Type B pancreatic cell (in vitro differentiated cells): ENCODE measurements at regions not wholly inside any gene's neighbourhood (a gene's known extent, or its start where the extent isn't known, plus 50 kb on each side); places are given as distances from the start of the nearest gene placed in this dataset.
A peak's percentile ranks its signal among the peaks of the same experiment; 100 is the strongest.

Experiments used
- DNase-seq: peaks from one replicate; pipeline ENCODE4 v3.0.0; 2021; ENCODE audit warnings: mixed read lengths; ENCODE audit not compliant: unreplicated experiment; ENCODE audit errors: extremely low spot score
- H3K27ac Mint-ChIP-seq: 2 replicates; pipeline ENCODE4 v1.8.0; 2021; ENCODE audit warnings: mild to moderate bottlenecking, mixed read lengths
- H3K27me3 Mint-ChIP-seq: 2 replicates; pipeline ENCODE4 v1.8.0; 2021; ENCODE audit warnings: mixed read lengths
- H3K36me3 Mint-ChIP-seq: 2 replicates; pipeline ENCODE4 v1.8.0; 2021; ENCODE audit warnings: mixed read lengths
- H3K4me1 Mint-ChIP-seq: one replicate; pipeline ENCODE4 v1.8.0; 2021; ENCODE audit warnings: mixed read lengths; ENCODE audit not compliant: unreplicated experiment
- H3K4me3 Mint-ChIP-seq: 2 replicates; pipeline ENCODE4 v1.8.0; 2021; ENCODE audit warnings: mild to moderate bottlenecking, mixed read lengths
- H3K9me3 Mint-ChIP-seq: 2 replicates; pipeline ENCODE4 v1.8.0; 2021; ENCODE audit warnings: mixed read lengths
- CTCF ChIP-seq: fragments of 200-600 bp; sonication (generic); conservative IDR thresholded peaks from 2 replicates; pipeline ENCODE4 v1.5.0; 2021; ENCODE audit warnings: antibody characterized with exemption, mild to moderate bottlenecking

- Mint-ChIP-seq H3K27ac (no peak overlapping the region), H3K4me3 (no peak overlapping the region), H3K9me3 (no peaks in the 10 kb centered on the region), H3K36me3 (no peaks in the 10 kb centered on the region), H3K27me3 (peaks cover 3% of the 10 kb centered on the region), H3K4me1 (no peaks in the 10 kb centered on the region)
- DNase-seq = no peak
- TF ChIP-seq CTCF = no peak
Measured at GRCh38 chr14:25551674-25552073, 501.7 kb upstream of the STXBP6 start.

DNA sequence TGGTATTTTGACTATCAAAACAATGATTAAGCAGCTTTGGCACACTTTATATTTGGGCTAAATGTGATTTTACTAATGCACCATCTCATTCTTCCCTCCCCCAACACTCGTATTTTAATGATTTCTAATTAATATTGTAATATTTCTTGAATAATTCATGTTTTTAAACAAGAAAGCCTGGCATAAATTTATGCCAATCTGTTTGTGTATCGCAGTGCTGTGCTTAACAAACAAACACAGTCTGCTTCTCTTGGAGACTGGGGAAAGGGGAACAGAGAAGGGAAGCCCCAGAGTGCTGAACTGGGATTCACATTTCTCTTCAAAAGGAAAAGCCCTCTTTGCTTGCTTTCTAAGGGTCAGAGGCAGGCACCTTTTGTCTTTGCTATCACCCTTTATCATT, 496.9 kb upstream of the STXBP6 start:
- no peak overlapping the region for H3K27ac Mint-ChIP-seq
- H3K4me1 Mint-ChIP-seq = no peaks in the 10 kb centered on the region
- H3K4me3 Mint-ChIP-seq = no peak overlapping the region
- H3K27me3 Mint-ChIP-seq = peaks cover 3% of the 10 kb centered on the region
- H3K9me3 Mint-ChIP-seq = no peaks in the 10 kb centered on the region
- no peak for TF ChIP-seq CTCF
- H3K36me3 Mint-ChIP-seq = no peaks in the 10 kb centered on the region
- no peak for DNase-seq

- Mint-ChIP-seq H3K36me3 (no peaks in the 10 kb centered on the region), H3K27me3 (peaks cover 4% of the 10 kb centered on the region), H3K4me1 (no peaks in the 10 kb centered on the region), H3K4me3 (no peak overlapping the region), H3K9me3 (no peaks in the 10 kb centered on the region), H3K27ac (no peak overlapping the region)
- peak; percentile 75 for TF ChIP-seq CTCF
- no peak for DNase-seq
Measured at GRCh38 chr14:25537846-25538455, 488.0 kb upstream of the STXBP6 start.

GRCh38 chr14:25526290-25526689, 476.3 kb upstream of the STXBP6 start:
- no peak for TF ChIP-seq CTCF
- Mint-ChIP-seq H3K4me3 (no peak overlapping the region), H3K36me3 (no peaks in the 10 kb centered on the region), H3K27ac (no peak overlapping the region), H3K9me3 (no peaks in the 10 kb centered on the region), H3K4me1 (no peaks in the 10 kb centered on the region), H3K27me3 (no peaks in the 10 kb centered on the region)
- no peak for DNase-seq

GRCh38 chr14:25522926-25523325, 473.0 kb upstream of the STXBP6 start:
- no peaks in the 10 kb centered on the region for H3K4me1 Mint-ChIP-seq
- no peaks in the 10 kb centered on the region for H3K36me3 Mint-ChIP-seq
- no peaks in the 10 kb centered on the region for H3K9me3 Mint-ChIP-seq
- H3K27me3 Mint-ChIP-seq = no peaks in the 10 kb centered on the region
- no peak overlapping the region for H3K27ac Mint-ChIP-seq
- DNase-seq = no peak
- H3K4me3 Mint-ChIP-seq = no peak overlapping the region
- TF ChIP-seq CTCF = no peak

DNA sequence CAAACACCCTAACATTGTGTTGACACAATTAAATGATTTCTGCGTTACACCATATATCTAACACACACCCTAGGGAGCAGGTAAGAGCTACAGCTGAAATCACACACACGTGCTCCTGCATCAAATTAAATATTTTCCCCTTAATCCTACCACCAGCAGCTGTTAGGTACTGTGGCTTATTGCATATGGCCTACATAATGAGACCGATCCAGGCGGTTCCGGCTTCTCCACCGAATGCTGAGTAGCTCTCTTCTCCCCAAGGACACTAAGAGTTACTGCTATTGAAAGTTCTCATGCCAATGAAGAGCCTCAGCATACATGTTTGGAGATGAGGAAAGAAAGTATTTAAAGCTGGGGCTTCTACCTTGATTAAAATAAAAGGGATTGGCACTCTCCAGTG, 472.2 kb upstream of the STXBP6 start:
- no peaks in the 10 kb centered on the region for H3K27me3 Mint-ChIP-seq
- H3K27ac Mint-ChIP-seq = no peak overlapping the region
- TF ChIP-seq CTCF = no peak
- DNase-seq = no peak
- no peaks in the 10 kb centered on the region for H3K36me3 Mint-ChIP-seq
- H3K9me3 Mint-ChIP-seq = no peaks in the 10 kb centered on the region
- no peaks in the 10 kb centered on the region for H3K4me1 Mint-ChIP-seq
- H3K4me3 Mint-ChIP-seq = no peak overlapping the region
